ENCODE measurements at regions not wholly inside any gene's neighbourhood (a gene's known extent, or its start where the extent isn't known, plus 50 kb on each side); places are given as distances from the start of the nearest gene placed in this dataset.

- TF ChIP-seq CTCF (conservative IDR thresholded peaks at IDR 0.05; ENCODE audit: low read depth, low read length) = no peak
- TF ChIP-seq EZH2 (IDR thresholded peaks at IDR 0.05; ENCODE audit: borderline replicate concordance, low read depth, low read length, poor library complexity, severe bottlenecking) = no peak
Measured at GRCh38 chr4:34187056-34187455, 2057.3 kb downstream of the ARAP2 start.
